ENCODE measurements at regions not wholly inside any gene's neighbourhood (a gene's known extent, or its start where the extent isn't known, plus 50 kb on each side); places are given as distances from the start of the nearest gene placed in this dataset.

- Mint-ChIP-seq H3K36me3 (no peaks in the 10 kb centered on the region), H3K4me3 (no peak overlapping the region), H3K4me1 (peaks cover 5% of the 10 kb centered on the region; the same call in 1 of the 2 replicates), H3K9me3 (no peaks in the 10 kb centered on the region), H3K27ac (no peak overlapping the region), H3K27me3 (ENCODE audit: low read depth) (no peaks in the 10 kb centered on the region)
- ATAC-seq (no peak), DNase-seq (ENCODE audit: low spot score) (no peak)
- TF ChIP-seq SP1 (CRISPR knock-in tag; conservative IDR thresholded peaks at IDR 0.05) (no peak), FOXP1 (CRISPR knock-in tag; IDR thresholded peaks at IDR 0.05; ENCODE audit: borderline replicate concordance) (no peak), ERG (CRISPR knock-in tag; IDR thresholded peaks at IDR 0.05) (no peak)
- ChIA-PET POLR2A (no interaction called here), CTCF (no interaction called here)
These were observed 684.0 kb upstream of the AADAT start for GRCh38 chr4:170773709-170774273.

GRCh38 chr4:170772429-170772828, 682.7 kb upstream of the AADAT start:
- H3K4me3 Mint-ChIP-seq = no peak overlapping the region
- H3K4me1 Mint-ChIP-seq = peaks cover 5% of the 10 kb centered on the region; the same call in 1 of the 2 replicates
- DNase-seq (ENCODE audit: low spot score) (no peak), ATAC-seq (no peak)
- H3K36me3 Mint-ChIP-seq = no peaks in the 10 kb centered on the region
- CTCF ChIA-PET = no interaction called here
- no peak overlapping the region for H3K27ac Mint-ChIP-seq
- no peak for TF ChIP-seq ZNF671 (CRISPR knock-in tag; IDR thresholded peaks at IDR 0.05)
- no peak for TF ChIP-seq PRDM15 (CRISPR knock-in tag; IDR thresholded peaks at IDR 0.05)
- TF ChIP-seq ZNF532 (CRISPR knock-in tag; IDR thresholded peaks at IDR 0.05; ENCODE audit: borderline replicate concordance) = no peak
- no peak for TF ChIP-seq JAZF1 (CRISPR knock-in tag; IDR thresholded peaks at IDR 0.05)
- TF ChIP-seq AR (CRISPR knock-in tag; IDR thresholded peaks at IDR 0.05) = no peak
- no peak for TF ChIP-seq NFE2L1 (CRISPR knock-in tag; IDR thresholded peaks at IDR 0.05)
- no peak for TF ChIP-seq SMAD3 (CRISPR knock-in tag; IDR thresholded peaks at IDR 0.05; ENCODE audit: borderline replicate concordance)
- TF ChIP-seq USF2 (CRISPR knock-in tag; IDR thresholded peaks at IDR 0.05) = no peak
- no peak for TF ChIP-seq E2F1 (CRISPR knock-in tag; IDR thresholded peaks at IDR 0.05)
- POLR2A ChIA-PET = no interaction called here
- H3K9me3 Mint-ChIP-seq = no peaks in the 10 kb centered on the region
- no peaks in the 10 kb centered on the region for H3K27me3 Mint-ChIP-seq (ENCODE audit: low read depth)
